ENCODE measurements at regions not wholly inside any gene's neighbourhood (a gene's known extent, or its start where the extent isn't known, plus 50 kb on each side); places are given as distances from the start of the nearest gene placed in this dataset.

- H3K4me1 ChIP-seq (ENCODE audit: control insufficient read depth, low read depth, low read length) = no peaks in the 10 kb centered on the region
- H3K27ac ChIP-seq (ENCODE audit: low read length) = no peak overlapping the region
- H3K9me3 ChIP-seq (ENCODE audit: control insufficient read depth, low read depth, low read length) = no peaks in the 10 kb centered on the region
- no peaks in the 10 kb centered on the region for H3K36me3 ChIP-seq (ENCODE audit: control insufficient read depth, low read depth, low read length)
- H3K9ac ChIP-seq (ENCODE audit: low read length) = no peak overlapping the region
- H3K27me3 ChIP-seq (ENCODE audit: control insufficient read depth, insufficient read depth, low read length) = no peaks in the 10 kb centered on the region
- H3K4me3 ChIP-seq (ENCODE audit: low read length) = no peak overlapping the region
These were observed 148.5 kb upstream of the TYRP1 start for GRCh38 chr9:12544700-12545099.

- Histone ChIP-seq H3K27ac (ENCODE audit: low read length) (no peak overlapping the region), H3K27me3 (ENCODE audit: control insufficient read depth, insufficient read depth, low read length) (no peaks in the 10 kb centered on the region), H3K9ac (ENCODE audit: low read length) (no peak overlapping the region), H3K4me1 (ENCODE audit: control insufficient read depth, low read depth, low read length) (no peaks in the 10 kb centered on the region), H3K9me3 (ENCODE audit: control insufficient read depth, low read depth, low read length) (no peaks in the 10 kb centered on the region), H3K4me3 (ENCODE audit: low read length) (no peak overlapping the region), H3K36me3 (ENCODE audit: control insufficient read depth, low read depth, low read length) (no peaks in the 10 kb centered on the region)
These were observed 138.5 kb upstream of the TYRP1 start for GRCh38 chr9:12554636-12555035.

GRCh38 chr9:12566404-12567090, 126.6 kb upstream of the TYRP1 start:
- H3K27me3 ChIP-seq (ENCODE audit: control insufficient read depth, insufficient read depth, low read length) = no peaks in the 10 kb centered on the region
- H3K27ac ChIP-seq (ENCODE audit: low read length) = no peak overlapping the region
- no peak overlapping the region for H3K4me3 ChIP-seq (ENCODE audit: low read length)
- H3K9ac ChIP-seq (ENCODE audit: low read length) = no peak overlapping the region
- H3K36me3 ChIP-seq (ENCODE audit: control insufficient read depth, low read depth, low read length) = no peaks in the 10 kb centered on the region
- H3K9me3 ChIP-seq (ENCODE audit: control insufficient read depth, low read depth, low read length) = no peaks in the 10 kb centered on the region
- H3K4me1 ChIP-seq (ENCODE audit: control insufficient read depth, low read depth, low read length) = no peaks in the 10 kb centered on the region

GRCh38 chr9:12584656-12585522, 108.3 kb upstream of the TYRP1 start:
- Histone ChIP-seq H3K4me3 (ENCODE audit: low read length) (no peak overlapping the region), H3K36me3 (ENCODE audit: control insufficient read depth, low read depth, low read length) (no peaks in the 10 kb centered on the region), H3K27me3 (ENCODE audit: control insufficient read depth, insufficient read depth, low read length) (no peaks in the 10 kb centered on the region), H3K4me1 (ENCODE audit: control insufficient read depth, low read depth, low read length) (no peaks in the 10 kb centered on the region), H3K9me3 (ENCODE audit: control insufficient read depth, low read depth, low read length) (no peaks in the 10 kb centered on the region), H3K27ac (ENCODE audit: low read length) (no peak overlapping the region), H3K9ac (ENCODE audit: low read length) (no peak overlapping the region)

- Histone ChIP-seq H3K27ac (ENCODE audit: low read length) (no peak overlapping the region), H3K9ac (ENCODE audit: low read length) (no peak overlapping the region), H3K36me3 (ENCODE audit: control insufficient read depth, low read depth, low read length) (no peaks in the 10 kb centered on the region), H3K4me1 (ENCODE audit: control insufficient read depth, low read depth, low read length) (no peaks in the 10 kb centered on the region), H3K9me3 (ENCODE audit: control insufficient read depth, low read depth, low read length) (no peaks in the 10 kb centered on the region), H3K4me3 (ENCODE audit: low read length) (no peak overlapping the region), H3K27me3 (ENCODE audit: control insufficient read depth, insufficient read depth, low read length) (no peaks in the 10 kb centered on the region)
These were observed 97.8 kb upstream of the TYRP1 start for GRCh38 chr9:12595400-12595799.

GRCh38 chr9:12604164-12604821, 88.9 kb upstream of the TYRP1 start:
- Histone ChIP-seq H3K9me3 (ENCODE audit: control insufficient read depth, low read depth, low read length) (no peaks in the 10 kb centered on the region), H3K9ac (ENCODE audit: low read length) (no peak overlapping the region), H3K4me1 (ENCODE audit: control insufficient read depth, low read depth, low read length) (no peaks in the 10 kb centered on the region), H3K4me3 (ENCODE audit: low read length) (no peak overlapping the region), H3K36me3 (ENCODE audit: control insufficient read depth, low read depth, low read length) (no peaks in the 10 kb centered on the region), H3K27me3 (ENCODE audit: control insufficient read depth, insufficient read depth, low read length) (no peaks in the 10 kb centered on the region), H3K27ac (ENCODE audit: low read length) (no peak overlapping the region)

GRCh38 chr9:12612211-12612770, 80.9 kb upstream of the TYRP1 start:
- Histone ChIP-seq H3K9ac (ENCODE audit: low read length) (no peak overlapping the region), H3K4me1 (ENCODE audit: control insufficient read depth, low read depth, low read length) (no peaks in the 10 kb centered on the region), H3K27me3 (ENCODE audit: control insufficient read depth, insufficient read depth, low read length) (no peaks in the 10 kb centered on the region), H3K4me3 (ENCODE audit: low read length) (no peak overlapping the region), H3K9me3 (ENCODE audit: control insufficient read depth, low read depth, low read length) (no peaks in the 10 kb centered on the region), H3K27ac (ENCODE audit: low read length) (no peak overlapping the region), H3K36me3 (ENCODE audit: control insufficient read depth, low read depth, low read length) (no peaks in the 10 kb centered on the region)

GRCh38 chr9:12613071-12613470, 80.1 kb upstream of the TYRP1 start:
- Histone ChIP-seq H3K27me3 (ENCODE audit: control insufficient read depth, insufficient read depth, low read length) (no peaks in the 10 kb centered on the region), H3K9me3 (ENCODE audit: control insufficient read depth, low read depth, low read length) (no peaks in the 10 kb centered on the region)

GRCh38 chr9:12614488-12614887, 78.7 kb upstream of the TYRP1 start:
- Histone ChIP-seq H3K27ac (ENCODE audit: low read length) (no peak overlapping the region), H3K9me3 (ENCODE audit: control insufficient read depth, low read depth, low read length) (no peaks in the 10 kb centered on the region), H3K36me3 (ENCODE audit: control insufficient read depth, low read depth, low read length) (no peaks in the 10 kb centered on the region), H3K9ac (ENCODE audit: low read length) (no peak overlapping the region), H3K4me1 (ENCODE audit: control insufficient read depth, low read depth, low read length) (no peaks in the 10 kb centered on the region), H3K4me3 (ENCODE audit: low read length) (no peak overlapping the region), H3K27me3 (ENCODE audit: control insufficient read depth, insufficient read depth, low read length) (no peaks in the 10 kb centered on the region)

More at GRCh38 chr9:12613071-12613470, 80.1 kb upstream of the TYRP1 start:
- no peak overlapping the region for H3K27ac ChIP-seq (ENCODE audit: low read length)
- no peaks in the 10 kb centered on the region for H3K36me3 ChIP-seq (ENCODE audit: control insufficient read depth, low read depth, low read length)
- no peak overlapping the region for H3K4me3 ChIP-seq (ENCODE audit: low read length)
- no peak overlapping the region for H3K9ac ChIP-seq (ENCODE audit: low read length)
- no peaks in the 10 kb centered on the region for H3K4me1 ChIP-seq (ENCODE audit: control insufficient read depth, low read depth, low read length)

- no peak overlapping the region for H3K4me3 ChIP-seq (ENCODE audit: low read length)
- no peaks in the 10 kb centered on the region for H3K27me3 ChIP-seq (ENCODE audit: control insufficient read depth, insufficient read depth, low read length)
- no peak overlapping the region for H3K9ac ChIP-seq (ENCODE audit: low read length)
- H3K36me3 ChIP-seq (ENCODE audit: control insufficient read depth, low read depth, low read length) = no peaks in the 10 kb centered on the region
- H3K9me3 ChIP-seq (ENCODE audit: control insufficient read depth, low read depth, low read length) = no peaks in the 10 kb centered on the region
- H3K4me1 ChIP-seq (ENCODE audit: control insufficient read depth, low read depth, low read length) = no peaks in the 10 kb centered on the region
- H3K27ac ChIP-seq (ENCODE audit: low read length) = no peak overlapping the region
These were observed 74.2 kb upstream of the TYRP1 start for GRCh38 chr9:12618956-12619355.

- Histone ChIP-seq H3K9ac (ENCODE audit: low read length) (no peak overlapping the region), H3K27ac (ENCODE audit: low read length) (no peak overlapping the region), H3K4me3 (ENCODE audit: low read length) (no peak overlapping the region), H3K27me3 (ENCODE audit: control insufficient read depth, insufficient read depth, low read length) (no peaks in the 10 kb centered on the region), H3K4me1 (ENCODE audit: control insufficient read depth, low read depth, low read length) (peaks cover 15% of the 10 kb centered on the region), H3K9me3 (ENCODE audit: control insufficient read depth, low read depth, low read length) (no peaks in the 10 kb centered on the region), H3K36me3 (ENCODE audit: control insufficient read depth, low read depth, low read length) (no peaks in the 10 kb centered on the region)
These were observed 67.3 kb upstream of the TYRP1 start for GRCh38 chr9:12625844-12626243.

Measured in iPS-18a (cell line).